ENCODE measurements at regions not wholly inside any gene's neighbourhood (a gene's known extent, or its start where the extent isn't known, plus 50 kb on each side); places are given as distances from the start of the nearest gene placed in this dataset.

DNA sequence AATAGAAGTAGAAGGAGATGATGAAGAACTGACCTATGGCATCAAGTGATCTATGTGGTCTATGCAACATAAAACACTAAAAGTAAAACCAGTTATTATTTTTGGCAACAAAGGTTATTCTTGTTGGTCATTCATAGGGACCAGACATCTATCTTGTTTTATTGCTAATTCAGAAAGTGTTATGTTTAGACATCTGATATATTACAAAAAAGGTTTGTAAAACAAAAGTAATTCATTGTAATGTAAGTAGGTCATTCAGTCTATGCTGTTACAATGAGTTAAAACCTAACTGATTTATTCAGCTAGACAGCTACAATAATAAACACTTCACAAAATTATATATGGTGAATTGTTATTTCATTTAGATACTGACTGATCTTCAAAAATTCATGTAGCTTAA is 461.9 kb downstream of the PCDH17 start:
- TF ChIP-seq ZNF24 (IDR thresholded peaks at IDR 0.05) = no peak
- TF ChIP-seq PRMT3 (CRISPR knock-in tag; IDR thresholded peaks at IDR 0.05; ENCODE audit: borderline replicate concordance, low read depth) = no peak
- no peak for TF ChIP-seq MED13 (CRISPR knock-in tag; IDR thresholded peaks at IDR 0.05)
- TF ChIP-seq WIZ (CRISPR knock-in tag; IDR thresholded peaks at IDR 0.05) = no peak
- TF ChIP-seq RXRB (CRISPR knock-in tag; IDR thresholded peaks at IDR 0.05; ENCODE audit: borderline replicate concordance) = no peak
- TF ChIP-seq NFE2L1 (CRISPR knock-in tag; IDR thresholded peaks at IDR 0.05; ENCODE audit: borderline replicate concordance) = no peak
- no peak for TF ChIP-seq ATF4 (CRISPR knock-in tag; IDR thresholded peaks at IDR 0.05)
- no peak for TF ChIP-seq ZNF503 (CRISPR knock-in tag; IDR thresholded peaks at IDR 0.05)
- TF ChIP-seq, protein P1, sequence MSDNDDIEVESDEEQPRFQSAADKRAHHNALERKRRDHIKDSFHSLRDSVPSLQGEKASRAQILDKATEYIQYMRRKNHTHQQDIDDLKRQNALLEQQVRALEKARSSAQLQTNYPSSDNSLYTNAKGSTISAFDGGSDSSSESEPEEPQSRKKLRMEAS (IDR thresholded peaks at IDR 0.05) = no peak

Data from HepG2 (cell line).